ENCODE measurements at regions not wholly inside any gene's neighbourhood (a gene's known extent, or its start where the extent isn't known, plus 50 kb on each side); places are given as distances from the start of the nearest gene placed in this dataset.

DNA sequence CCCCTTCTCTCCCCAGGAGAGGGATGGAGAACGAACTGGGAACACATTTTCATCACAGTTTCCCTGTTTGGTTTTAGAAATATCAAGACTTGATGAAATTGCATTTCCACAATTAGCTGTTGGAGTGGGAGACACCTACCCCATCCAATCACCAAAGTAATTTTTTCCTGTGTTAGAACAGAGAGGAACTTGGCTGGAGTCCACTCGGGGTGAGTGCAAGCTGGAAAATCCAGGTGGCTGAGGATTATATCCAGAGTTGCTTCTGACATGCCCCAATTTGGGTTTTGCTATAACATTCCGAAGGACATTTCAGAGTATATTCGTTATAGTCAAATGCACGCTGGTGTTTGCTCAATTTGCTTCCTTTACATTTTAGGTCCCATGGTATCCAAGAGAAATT, 231.8 kb downstream of the C16orf95 start:
- Histone ChIP-seq H3K4me1 (ENCODE audit: insufficient read depth) (no peaks in the 10 kb centered on the region), H2AFZ (no peak overlapping the region), H3K9me3 (ENCODE audit: low read depth) (no peaks in the 10 kb centered on the region), H3K27ac (no peak overlapping the region), H3K4me3 (no peak overlapping the region), H3K9ac (no peak overlapping the region), H3K27me3 (replicated peaks; ENCODE audit: insufficient read depth) (peaks cover 27% of the 10 kb centered on the region), H3K79me2 (ENCODE audit: insufficient read depth) (no peaks in the 10 kb centered on the region), H3K4me2 (ENCODE audit: unreplicated experiment) (no peak overlapping the region), H3F3A (ENCODE audit: insufficient read depth) (no peaks in the 10 kb centered on the region), H3K36me3 (ENCODE audit: low read depth) (no peaks in the 10 kb centered on the region), H4K20me1 (ENCODE audit: insufficient read depth) (no peaks in the 10 kb centered on the region), H3K9me2 (ENCODE audit: insufficient read depth) (no peaks in the 10 kb centered on the region)
- TF ChIP-seq EZH2 (IDR thresholded peaks at IDR 0.05; ENCODE audit: insufficient read depth, poor library complexity, severe bottlenecking) (no peak), EZH2phosphoT487 (IDR thresholded peaks at IDR 0.05; ENCODE audit: insufficient read depth, low read depth) (no peak)
- DNase-seq: no peak
- in situ Hi-C loops (cut with MboI): no loop called here
- 35 to 40% methylated on average over 5 of the region's 5 CpGs for WGBS, 2 experiments (ENCODE audit: low coverage in 1 of 2, low lambda C conversion rate in 2 of 2, missing lambda C conversion rate in 2 of 2)

DNA sequence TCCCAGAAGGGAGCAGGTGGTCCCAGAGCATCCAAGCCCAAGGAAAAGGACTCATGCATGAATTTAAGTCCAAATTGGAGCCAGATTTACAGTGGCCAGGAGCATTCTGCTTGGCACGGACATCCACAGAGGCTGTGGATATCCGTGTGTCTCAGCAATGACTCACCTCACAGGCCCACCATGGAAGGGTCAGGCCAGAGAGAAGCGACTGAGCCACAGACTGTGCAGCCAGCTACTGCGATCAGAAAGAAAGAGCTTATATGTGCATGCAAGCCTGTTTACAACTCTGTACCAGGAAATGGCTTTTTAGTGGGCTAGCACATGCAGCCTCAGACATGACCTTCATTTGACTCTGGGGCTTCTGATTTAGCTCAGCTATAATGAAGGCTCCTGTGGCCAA, 231.0 kb downstream of the C16orf95 start:
- Histone ChIP-seq H3F3A (ENCODE audit: insufficient read depth) (no peaks in the 10 kb centered on the region), H2AFZ (no peak overlapping the region), H3K36me3 (ENCODE audit: low read depth) (no peaks in the 10 kb centered on the region), H3K27me3 (replicated peaks; ENCODE audit: insufficient read depth) (peaks cover 35% of the 10 kb centered on the region), H3K27ac (no peak overlapping the region), H3K9ac (no peak overlapping the region), H3K79me2 (ENCODE audit: insufficient read depth) (no peaks in the 10 kb centered on the region), H3K4me3 (no peak overlapping the region), H3K9me3 (ENCODE audit: low read depth) (no peaks in the 10 kb centered on the region), H3K4me2 (ENCODE audit: unreplicated experiment) (no peak overlapping the region), H3K4me1 (ENCODE audit: insufficient read depth) (no peaks in the 10 kb centered on the region), H3K9me2 (ENCODE audit: insufficient read depth) (no peaks in the 10 kb centered on the region), H4K20me1 (ENCODE audit: insufficient read depth) (no peaks in the 10 kb centered on the region)
- DNase-seq: peak; percentile 34
- WGBS, 2 experiments (ENCODE audit: low coverage in 1 of 2, low lambda C conversion rate in 2 of 2, missing lambda C conversion rate in 2 of 2): 45 to 55% methylated on average over 4 of the region's 4 CpGs
- in situ Hi-C loops (cut with MboI): no loop called here
- no peak for TF ChIP-seq EZH2 (IDR thresholded peaks at IDR 0.05; ENCODE audit: insufficient read depth, poor library complexity, severe bottlenecking)
- TF ChIP-seq EZH2phosphoT487 (IDR thresholded peaks at IDR 0.05; ENCODE audit: insufficient read depth, low read depth): no peak

DNA sequence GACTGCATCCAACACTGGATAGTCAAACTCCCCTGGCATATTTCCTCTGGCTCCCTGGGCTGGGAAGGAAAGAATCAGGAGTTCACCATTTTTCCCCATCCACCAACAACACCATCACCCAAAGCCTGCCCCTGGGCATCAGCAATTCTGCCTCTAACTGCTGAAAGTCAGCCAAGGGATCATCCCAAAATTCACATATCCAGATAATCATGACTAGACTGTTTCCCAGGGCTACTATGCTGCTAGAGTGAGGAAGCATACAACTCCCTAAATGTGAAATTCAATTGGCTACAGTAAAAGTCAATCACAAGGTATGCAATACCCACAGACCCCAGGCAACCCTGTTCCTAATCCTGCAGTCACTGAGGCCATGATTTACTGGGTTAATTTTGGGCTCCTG, 230.6 kb downstream of the C16orf95 start:
- Histone ChIP-seq H3K79me2 (ENCODE audit: insufficient read depth) (no peaks in the 10 kb centered on the region), H4K20me1 (ENCODE audit: insufficient read depth) (no peaks in the 10 kb centered on the region), H3K27me3 (replicated peaks; ENCODE audit: insufficient read depth) (peaks cover 35% of the 10 kb centered on the region), H3K27ac (no peak overlapping the region), H3K4me3 (no peak overlapping the region), H3F3A (ENCODE audit: insufficient read depth) (no peaks in the 10 kb centered on the region), H3K9me3 (ENCODE audit: low read depth) (no peaks in the 10 kb centered on the region), H3K9ac (no peak overlapping the region), H3K4me1 (ENCODE audit: insufficient read depth) (no peaks in the 10 kb centered on the region), H2AFZ (no peak overlapping the region), H3K4me2 (ENCODE audit: unreplicated experiment) (no peak overlapping the region), H3K36me3 (ENCODE audit: low read depth) (no peaks in the 10 kb centered on the region), H3K9me2 (ENCODE audit: insufficient read depth) (no peaks in the 10 kb centered on the region)
- DNase-seq: peak; percentile 9
- TF ChIP-seq EZH2phosphoT487 (IDR thresholded peaks at IDR 0.05; ENCODE audit: insufficient read depth, low read depth) (no peak), EZH2 (IDR thresholded peaks at IDR 0.05; ENCODE audit: insufficient read depth, poor library complexity, severe bottlenecking) (no peak)
- in situ Hi-C loops (cut with MboI): no loop called here

DNA sequence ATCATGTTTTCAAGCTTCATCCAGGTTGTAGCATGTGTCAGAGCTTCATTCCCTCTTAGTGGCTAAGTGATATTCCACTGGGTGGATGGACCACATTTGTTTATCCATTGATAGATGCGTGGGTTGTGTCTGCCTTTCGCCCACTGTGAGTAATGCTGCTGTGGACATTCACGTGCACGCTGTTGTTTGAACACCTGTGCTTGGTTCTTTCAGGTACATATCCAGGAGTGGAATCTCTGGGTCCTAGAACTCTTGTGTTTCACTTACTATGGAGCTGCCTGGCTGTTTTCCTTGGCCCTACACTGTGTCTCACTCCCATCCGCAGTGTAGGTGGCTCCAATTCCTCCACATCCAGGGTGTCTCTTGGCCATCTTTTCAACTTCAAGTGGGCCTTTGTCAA, 224.2 kb downstream of the C16orf95 start:
- in situ Hi-C loops (cut with MboI): no loop called here
- H3K27ac ChIP-seq: no peak overlapping the region
- H4K20me1 ChIP-seq (ENCODE audit: insufficient read depth): no peaks in the 10 kb centered on the region
- no peak for DNase-seq
- H3K9ac ChIP-seq: no peak overlapping the region
- no peaks in the 10 kb centered on the region for H3K4me1 ChIP-seq (ENCODE audit: insufficient read depth)
- no peaks in the 10 kb centered on the region for H3K9me3 ChIP-seq (ENCODE audit: low read depth)
- H3K9me2 ChIP-seq (ENCODE audit: insufficient read depth): no peaks in the 10 kb centered on the region
- H2AFZ ChIP-seq: no peak overlapping the region
- H3K79me2 ChIP-seq (ENCODE audit: insufficient read depth): no peaks in the 10 kb centered on the region
- 76 to 81% methylated on average over 5 of the region's 5 CpGs for WGBS, 2 experiments (ENCODE audit: low coverage in 1 of 2, low lambda C conversion rate in 2 of 2, missing lambda C conversion rate in 2 of 2)
- H3K36me3 ChIP-seq (ENCODE audit: low read depth): no peaks in the 10 kb centered on the region
- H3K27me3 ChIP-seq (replicated peaks; ENCODE audit: insufficient read depth): peaks cover 71% of the 10 kb centered on the region
- no peaks in the 10 kb centered on the region for H3F3A ChIP-seq (ENCODE audit: insufficient read depth)
- TF ChIP-seq EZH2phosphoT487 (IDR thresholded peaks at IDR 0.05; ENCODE audit: insufficient read depth, low read depth) (no peak), EZH2 (IDR thresholded peaks at IDR 0.05; ENCODE audit: insufficient read depth, poor library complexity, severe bottlenecking) (no peak)
- H3K4me3 ChIP-seq: no peak overlapping the region
- H3K4me2 ChIP-seq (ENCODE audit: unreplicated experiment): no peak overlapping the region

All from GM23248 (cell line).